Nephron progenitor cell (in vitro differentiated cells): ENCODE measurements at regions not wholly inside any gene's neighbourhood (a gene's known extent, or its start where the extent isn't known, plus 50 kb on each side); places are given as distances from the start of the nearest gene placed in this dataset.

Experiments used
- DNase-seq: peaks from one replicate; pipeline ENCODE4 v3.0.0; 2021
- H3K27ac Mint-ChIP-seq: 2 replicates; pipeline ENCODE4 v1.8.0; 2021; ENCODE audit warnings: mild to moderate bottlenecking, moderate library complexity, mixed read lengths
- H3K27me3 Mint-ChIP-seq: 2 replicates; pipeline ENCODE4 v1.8.0; 2021; ENCODE audit warnings: mild to moderate bottlenecking, low read depth, mixed read lengths; ENCODE audit not compliant: poor library complexity
- H3K36me3 Mint-ChIP-seq: 2 replicates; pipeline ENCODE4 v1.8.0; 2021; ENCODE audit warnings: low read depth, mixed read lengths
- H3K4me1 Mint-ChIP-seq: 2 replicates; pipeline ENCODE4 v1.8.0; 2021; ENCODE audit warnings: mixed read lengths
- H3K4me3 Mint-ChIP-seq: 2 replicates; pipeline ENCODE4 v1.8.0; 2021; ENCODE audit warnings: mild to moderate bottlenecking, moderate library complexity, mixed read lengths
- H3K9me3 Mint-ChIP-seq: 2 replicates; pipeline ENCODE4 v1.8.0; 2021; ENCODE audit warnings: mild to moderate bottlenecking, moderate library complexity, mixed read lengths
- CTCF ChIP-seq: fragments of 200-600 bp; sonication (generic); IDR thresholded peaks from 2 replicates; pipeline ENCODE4 v1.5.0; 2021; ENCODE audit warnings: antibody characterized with exemption

GRCh38 chr1:217136895-217137205 lies 413.6 kb upstream of the ESRRG start:
- H3K27ac Mint-ChIP-seq: no peak overlapping the region
- H3K4me3 Mint-ChIP-seq: peak overlapping the region; percentile 87
- no peaks in the 10 kb centered on the region for H3K9me3 Mint-ChIP-seq
- H3K4me1 Mint-ChIP-seq: peaks cover 60% of the 10 kb centered on the region
- peaks cover 100% of the 10 kb centered on the region for H3K27me3 Mint-ChIP-seq
- H3K36me3 Mint-ChIP-seq: no peaks in the 10 kb centered on the region
- no peak for DNase-seq
- TF ChIP-seq CTCF: no peak

GRCh38 chr1:217135987-217136894 lies 413.0 kb upstream of the ESRRG start:
- TF ChIP-seq CTCF: no peak
- DNase-seq: peak; percentile 14
- Mint-ChIP-seq H3K36me3 (no peaks in the 10 kb centered on the region), H3K9me3 (no peaks in the 10 kb centered on the region), H3K27me3 (peaks cover 100% of the 10 kb centered on the region), H3K4me1 (peaks cover 60% of the 10 kb centered on the region), H3K27ac (no peak overlapping the region), H3K4me3 (peak overlapping the region; percentile 87)

- no peaks in the 10 kb centered on the region for H3K9me3 Mint-ChIP-seq
- no peaks in the 10 kb centered on the region for H3K36me3 Mint-ChIP-seq
- no peak overlapping the region for H3K27ac Mint-ChIP-seq
- DNase-seq: peak; percentile 69
- peaks cover 54% of the 10 kb centered on the region for H3K4me1 Mint-ChIP-seq
- H3K27me3 Mint-ChIP-seq: peaks cover 100% of the 10 kb centered on the region
- peak overlapping the region; percentile 87 for H3K4me3 Mint-ChIP-seq
- TF ChIP-seq CTCF: no peak
Measured at GRCh38 chr1:217135569-217135915, 412.3 kb upstream of the ESRRG start.

GRCh38 chr1:217134857-217135568 lies 411.8 kb upstream of the ESRRG start:
- peak; percentile 44 for DNase-seq
- no peak for TF ChIP-seq CTCF
- Mint-ChIP-seq H3K4me1 (peaks cover 49% of the 10 kb centered on the region), H3K9me3 (no peaks in the 10 kb centered on the region), H3K36me3 (no peaks in the 10 kb centered on the region), H3K27ac (no peak overlapping the region), H3K27me3 (peaks cover 100% of the 10 kb centered on the region), H3K4me3 (peak overlapping the region; percentile 87)

GRCh38 chr1:217133958-217134856 lies 411.0 kb upstream of the ESRRG start:
- no peak for TF ChIP-seq CTCF
- peak overlapping the region; percentile 87 for H3K4me3 Mint-ChIP-seq
- DNase-seq: peak; percentile 46
- H3K9me3 Mint-ChIP-seq: no peaks in the 10 kb centered on the region
- H3K4me1 Mint-ChIP-seq: peaks cover 43% of the 10 kb centered on the region
- peaks cover 96% of the 10 kb centered on the region for H3K27me3 Mint-ChIP-seq
- no peak overlapping the region for H3K27ac Mint-ChIP-seq
- no peaks in the 10 kb centered on the region for H3K36me3 Mint-ChIP-seq
